Liver (tissue), 3 donors: ENCODE measurements at regions not wholly inside any gene's neighbourhood (a gene's known extent, or its start where the extent isn't known, plus 50 kb on each side); places are given as distances from the start of the nearest gene placed in this dataset.

ENCODE experiments used
- CTCF ChIP-seq: fragments of 150-350 bp; IDR thresholded peaks from 2 replicates; pipeline ENCODE4 v1.5.1; 2017; ENCODE audit warnings: improper control_type of control experiment, low read depth, low read length; ENCODE audit not compliant: missing input control
- EGR1 ChIP-seq, 2 donors: IDR thresholded peaks; 2 replicates each; pipeline ENCODE4 v1.6.1; 2016 to 2018; ENCODE audit warnings: antibody characterized with exemption in 2 of 2, low read depth in 2 of 2
- FOXA1 ChIP-seq: IDR thresholded peaks from 2 replicates; pipeline ENCODE4 v1.6.1; 2016; ENCODE audit warnings: antibody characterized with exemption
- JUND ChIP-seq, 2 donors: IDR thresholded peaks; 2 replicates each; pipeline ENCODE4 v1.6.1; 2016; ENCODE audit warnings: antibody characterized with exemption in 2 of 2
- NR2F2 ChIP-seq: IDR thresholded peaks from 2 replicates; pipeline ENCODE4 v1.6.1; 2016; ENCODE audit warnings: antibody characterized with exemption
- RAD21 ChIP-seq, 2 donors: IDR thresholded peaks; 2 replicates each; pipeline ENCODE4 v1.6.1; 2016; ENCODE audit warnings: antibody characterized with exemption in 2 of 2, mild to moderate bottlenecking in 2 of 2
- REST ChIP-seq: IDR thresholded peaks from 2 replicates; pipeline ENCODE4 v1.6.1; 2016; ENCODE audit warnings: antibody characterized with exemption, mild to moderate bottlenecking
- SP1 ChIP-seq: IDR thresholded peaks from 2 replicates; pipeline ENCODE4 v1.6.1; 2018; ENCODE audit warnings: antibody characterized with exemption, mild to moderate bottlenecking
- YY1 ChIP-seq: IDR thresholded peaks from 2 replicates; pipeline ENCODE4 v1.6.1; 2016; ENCODE audit warnings: antibody characterized with exemption, mild to moderate bottlenecking
- TF ChIP-seq, protein P1 (sequence below): IDR thresholded peaks from 2 replicates; pipeline ENCODE4 v1.6.1; 2016; ENCODE audit warnings: antibody characterized with exemption
- donor health status: healthy.
- donor health status: healthy.

DNA sequence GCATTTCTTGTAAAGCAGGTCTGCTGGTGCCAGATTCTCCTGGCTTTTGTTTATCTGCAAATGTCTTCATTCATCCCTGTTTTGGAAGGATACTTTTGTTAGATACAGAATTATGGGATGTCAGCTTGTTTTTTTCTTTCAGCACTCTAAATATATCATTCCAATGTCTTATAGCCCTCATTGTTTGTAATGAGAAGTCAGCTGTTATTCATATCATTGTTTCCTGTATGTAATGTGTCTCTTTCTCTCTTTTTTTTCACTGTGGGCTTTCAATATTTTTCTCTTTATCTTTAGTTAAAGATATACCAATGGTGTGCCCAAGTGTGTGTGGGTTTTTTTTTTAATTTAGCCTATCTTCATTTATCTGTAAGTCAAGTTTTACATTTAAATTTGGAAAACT is 65.6 kb upstream of the DCP1A start:
- no peak for TF ChIP-seq CTCF
- no peak for TF ChIP-seq RAD21 (IDR thresholded peaks at IDR 0.05)
- TF ChIP-seq SP1: no peak
- TF ChIP-seq EGR1 (IDR thresholded peaks at IDR 0.05; ENCODE audit: low read depth in 2 of 2): no peak
- no peak for TF ChIP-seq YY1
- TF ChIP-seq REST: no peak
- TF ChIP-seq NR2F2: no peak
- TF ChIP-seq, protein P1, sequence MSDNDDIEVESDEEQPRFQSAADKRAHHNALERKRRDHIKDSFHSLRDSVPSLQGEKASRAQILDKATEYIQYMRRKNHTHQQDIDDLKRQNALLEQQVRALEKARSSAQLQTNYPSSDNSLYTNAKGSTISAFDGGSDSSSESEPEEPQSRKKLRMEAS: no peak
- no peak for TF ChIP-seq FOXA1
- no peak for TF ChIP-seq JUND (IDR thresholded peaks at IDR 0.05)
